H1 (cell line): ENCODE measurements at regions not wholly inside any gene's neighbourhood (a gene's known extent, or its start where the extent isn't known, plus 50 kb on each side); places are given as distances from the start of the nearest gene placed in this dataset.

ENCODE experiments used
- CTCF ChIA-PET: fragments of 300-600 bp; sonication (Branson Sonifier 250); formaldehyde crosslinking; loops from one replicate; lab custom pipeline; 2021; ENCODE audit not compliant: partially characterized antibody; lab: Charles Lee
- POLR2A ChIA-PET: fragments of 300-600 bp; sonication (Branson Sonifier 250); formaldehyde crosslinking; loops from one replicate; lab custom pipeline; 2021; ENCODE audit warnings: inconsistent platforms; ENCODE audit not compliant: partially characterized antibody; lab: Charles Lee
- DNase-seq, 2 experiments: peaks; one replicate each; pipeline versions ENCODE4 v3.0.0 to v3.0.0-alpha.2; 2010 to 2022; ENCODE audit warnings: low spot score in 2 of 2, low read depth in 1 of 2, mixed read lengths in 1 of 2
- FAIRE-seq: peaks from 2 replicates; lab custom pipeline; 2011; peaks lifted over from hg19 to GRCh38; lab: Jason Lieb, UNC
- H2AFZ ChIP-seq: 2 replicates; pipeline ENCODE4 v1.8.1; 2012; ENCODE audit warnings: low read length, inconsistent platforms
- H2AK5ac ChIP-seq: 2 replicates; pipeline ENCODE4 v1.6.1; 2013; ENCODE audit warnings: low read depth, low read length
- H2BK120ac ChIP-seq: replicated peaks from 2 replicates; pipeline ENCODE3; 2013; ENCODE audit warnings: low read depth, low read length, inconsistent platforms
- H2BK12ac ChIP-seq: 2 replicates; pipeline ENCODE4 v1.6.1; 2013; ENCODE audit warnings: low read depth, low read length
- H2BK15ac ChIP-seq: 2 replicates; pipeline ENCODE4 v1.6.1; 2013; ENCODE audit warnings: low read length
- H2BK20ac ChIP-seq: 2 replicates; pipeline ENCODE4 v1.6.1; 2013; ENCODE audit warnings: low read length
- H2BK5ac ChIP-seq: 2 replicates; pipeline ENCODE4 v1.6.1; 2013; ENCODE audit warnings: low read depth, low read length
- H3K14ac ChIP-seq: 2 replicates; pipeline ENCODE4 v1.6.1; 2013; ENCODE audit warnings: inconsistent platforms; ENCODE audit not compliant: insufficient read length
- H3K18ac ChIP-seq: 2 replicates; pipeline ENCODE4 v1.6.1; 2013; ENCODE audit warnings: low read length; ENCODE audit errors: extremely low read depth
- H3K23ac ChIP-seq: 2 replicates; pipeline ENCODE4 v1.6.1; 2013; ENCODE audit warnings: inconsistent platforms; ENCODE audit not compliant: insufficient read length
- H3K23me2 ChIP-seq: 2 replicates; pipeline ENCODE4 v1.6.1; 2013; ENCODE audit warnings: low read depth, low read length
- H3K27ac ChIP-seq: 2 replicates; pipeline ENCODE4 v1.6.1; 2011; ENCODE audit warnings: low read depth, low read length, inconsistent platforms
- H3K27me3 ChIP-seq, 4 experiments: replicated peaks in 1 of 4; 1 replicate in 1 of 4; 2 replicates in 3 of 4; pipeline versions ENCODE4 v1.6.1 to v1.8.1; 2011 to 2013; ENCODE audit warnings: low read length in 3 of 4, mild to moderate bottlenecking in 3 of 4, inconsistent platforms in 2 of 4, mixed read lengths in 2 of 4, moderate library complexity in 1 of 4; ENCODE audit not compliant: control insufficient read depth in 3 of 4, insufficient read depth in 3 of 4; ENCODE audit errors: extremely low read depth in 1 of 4
- H3K36me3 ChIP-seq, 4 experiments: 2 replicates each; pipeline versions ENCODE4 v1.6.1 to v1.8.1; 2011 to 2013; ENCODE audit warnings: mild to moderate bottlenecking in 4 of 4, low read length in 3 of 4, moderate library complexity in 2 of 4, control low read depth in 1 of 4, inconsistent platforms in 1 of 4; ENCODE audit not compliant: insufficient read depth in 4 of 4, control insufficient read depth in 2 of 4
- H3K4ac ChIP-seq: replicated peaks from 2 replicates; pipeline ENCODE3; 2013; ENCODE audit warnings: low read length, low read depth, mixed read lengths, inconsistent platforms; ENCODE audit not compliant: insufficient read length
- H3K4me1 ChIP-seq, 4 experiments: replicated peaks in 1 of 4; 1 replicate in 1 of 4; 2 replicates in 3 of 4; pipeline versions ENCODE4 v1.6.1 to v1.8.1; 2011 to 2013; ENCODE audit warnings: low read length in 3 of 4, inconsistent platforms in 2 of 4, mixed read lengths in 1 of 4; ENCODE audit not compliant: insufficient read depth in 4 of 4, control insufficient read depth in 3 of 4
- H3K4me2 ChIP-seq, 2 experiments: 2 replicates each; pipeline versions ENCODE4 v1.6.1 to v1.8.1; 2011 to 2013; ENCODE audit warnings: low read depth in 2 of 2, low read length in 2 of 2, control low read depth in 1 of 2, inconsistent platforms in 1 of 2, mild to moderate bottlenecking in 1 of 2; ENCODE audit not compliant: insufficient read depth in 1 of 2
- H3K4me3 ChIP-seq, 4 experiments: fragments of 200-600, 300-600 bp in 1 of 4; sonication (generic), shearing (Covaris generic), sonication (Bioruptor Twin) in 1 of 4; 2 replicates each; pipeline versions ENCODE4 v1.5.1 to v1.8.1; 2011 to 2016; ENCODE audit warnings: low read length in 4 of 4, low read depth in 3 of 4, control low read depth in 2 of 4, inconsistent platforms in 2 of 4, mild to moderate bottlenecking in 2 of 4, mixed read lengths in 1 of 4, moderate library complexity in 1 of 4; ENCODE audit not compliant: insufficient read depth in 2 of 4; ENCODE audit errors: extremely low read depth in 1 of 4
- H3K56ac ChIP-seq: replicated peaks from 2 replicates; pipeline ENCODE3; 2013; ENCODE audit warnings: low read depth, mild to moderate bottlenecking, mixed read lengths, low read length, inconsistent platforms; ENCODE audit not compliant: insufficient read length
- H3K79me1 ChIP-seq: 2 replicates; pipeline ENCODE4 v1.6.1; 2013; ENCODE audit warnings: low read depth, low read length, control low read depth
- H3K79me2 ChIP-seq, 2 experiments: 2 replicates each; pipeline versions ENCODE4 v1.6.1 to v1.8.1; 2012 to 2013; ENCODE audit warnings: low read length in 2 of 2, mild to moderate bottlenecking in 2 of 2, inconsistent platforms in 1 of 2; ENCODE audit not compliant: insufficient read depth in 2 of 2, control insufficient read depth in 1 of 2
- H3K9ac ChIP-seq, 4 experiments: replicated peaks in 1 of 4; 1 replicate in 1 of 4; 2 replicates in 3 of 4; pipeline versions ENCODE4 v1.6.1 to v1.8.1; 2011 to 2013; ENCODE audit warnings: low read depth in 3 of 4, low read length in 3 of 4, control low read depth in 2 of 4, mild to moderate bottlenecking in 2 of 4, moderate library complexity in 2 of 4, inconsistent platforms in 1 of 4; ENCODE audit errors: extremely low read depth in 1 of 4
- H3K9me3 ChIP-seq, 2 experiments: 2 replicates each; pipeline versions ENCODE4 v1.6.1 to v1.8.1; 2012 to 2013; ENCODE audit warnings: mild to moderate bottlenecking in 2 of 2, moderate library complexity in 2 of 2, control low read depth in 1 of 2, inconsistent platforms in 1 of 2, low read depth in 1 of 2, low read length in 1 of 2, mixed read lengths in 1 of 2; ENCODE audit not compliant: insufficient read depth in 2 of 2
- H4K20me1 ChIP-seq, 2 experiments: replicated peaks in 1 of 2; 2 replicates each; pipeline versions ENCODE3 to v1.8.1; 2011 to 2013; ENCODE audit warnings: inconsistent platforms in 2 of 2, low read length in 2 of 2, mild to moderate bottlenecking in 1 of 2; ENCODE audit not compliant: insufficient read depth in 2 of 2, control insufficient read depth in 1 of 2
- H4K5ac ChIP-seq: 2 replicates; pipeline ENCODE4 v1.6.1; 2013; ENCODE audit warnings: low read length, low read depth, mixed read lengths, inconsistent platforms; ENCODE audit not compliant: insufficient read length
- H4K8ac ChIP-seq: 2 replicates; pipeline ENCODE4 v1.8.0; 2013; ENCODE audit warnings: mild to moderate bottlenecking, moderate library complexity, low read length, inconsistent platforms; ENCODE audit not compliant: insufficient read depth; ENCODE audit errors: extremely low read depth
- H4K91ac ChIP-seq: replicated peaks from 2 replicates; pipeline ENCODE3; 2013; ENCODE audit warnings: low read length, mixed read lengths, inconsistent platforms; ENCODE audit not compliant: insufficient read length
- CBX8 ChIP-seq: fragments of 300-800, 300-1000 bp; sonication (generic); IDR thresholded peaks from 2 replicates; pipeline ENCODE4 v1.7.1; 2016; ENCODE audit warnings: low read depth, low read length, borderline replicate concordance
- CHD2 ChIP-seq: IDR thresholded peaks from 2 replicates; pipeline ENCODE4 v1.6.1; 2012; ENCODE audit warnings: low read length, improper control_type of control experiment
- CTBP2 ChIP-seq: IDR thresholded peaks from 2 replicates; pipeline ENCODE4 v1.7.0; 2011; ENCODE audit warnings: borderline replicate concordance, mild to moderate bottlenecking, moderate library complexity, mixed read lengths, low read length; ENCODE audit not compliant: insufficient read depth, insufficient read length
- E2F6 ChIP-seq: IDR thresholded peaks from 2 replicates; pipeline ENCODE4 v1.6.1; 2012; ENCODE audit warnings: inconsistent platforms
- FOSL1 ChIP-seq: IDR thresholded peaks from 2 replicates; pipeline ENCODE4 v1.6.1; 2011; ENCODE audit warnings: mild to moderate bottlenecking, low read depth, low read length, moderate library complexity; ENCODE audit not compliant: insufficient read depth
- GTF2F1 ChIP-seq: IDR thresholded peaks from 2 replicates; pipeline ENCODE4 v1.6.1; 2012; ENCODE audit warnings: low read depth, low read length, improper control_type of control experiment, borderline replicate concordance
- KDM4A ChIP-seq: IDR thresholded peaks from one replicate; pipeline ENCODE4 v1.7.1; 2012; ENCODE audit warnings: low read depth, mild to moderate bottlenecking, moderate library complexity, low read length, inconsistent platforms; ENCODE audit not compliant: severe bottlenecking
- MAFK ChIP-seq: IDR thresholded peaks from 2 replicates; pipeline ENCODE4 v1.6.1; 2012; ENCODE audit warnings: low read depth, mild to moderate bottlenecking, improper control_type of control experiment, low read length
- POLR2A ChIP-seq, 2 experiments: IDR thresholded peaks; 1 replicate in 1 of 2; 2 replicates in 1 of 2; pipeline ENCODE4 v1.6.1; 2011; ENCODE audit warnings: low read depth in 2 of 2, low read length in 2 of 2, mild to moderate bottlenecking in 2 of 2; ENCODE audit errors: control extremely low read depth in 1 of 2
- RBBP5 ChIP-seq: IDR thresholded peaks from 2 replicates; pipeline ENCODE4 v1.7.1; 2012; ENCODE audit warnings: low read depth, mild to moderate bottlenecking, inconsistent platforms, low read length, moderate library complexity, borderline replicate concordance
- TCF12 ChIP-seq: IDR thresholded peaks from 2 replicates; pipeline ENCODE4 v1.6.1; 2011; ENCODE audit warnings: low read depth, mild to moderate bottlenecking, low read length
- TEAD4 ChIP-seq: IDR thresholded peaks from 2 replicates; pipeline ENCODE4 v1.6.1; 2012; ENCODE audit warnings: low read depth, low read length, inconsistent platforms, mixed read lengths
- USF2 ChIP-seq: IDR thresholded peaks from 2 replicates; pipeline ENCODE4 v1.6.1; 2011; ENCODE audit warnings: low read length, improper control_type of control experiment
- WGBS, 2 experiments: shearing (Covaris generic) in 1 of 2; methylation state at CpG; one replicate each; pipeline versions ENCODE4 v1.1.6 to v1.1.7; 2013 to 2015; ENCODE audit warnings: low lambda C conversion rate in 2 of 2, mixed read lengths in 2 of 2, inconsistent platforms in 1 of 2, low coverage in 1 of 2, missing lambda C conversion rate in 1 of 2; ENCODE audit not compliant: insufficient replicate concordance in 2 of 2, insufficient coverage in 1 of 2, insufficient read length in 1 of 2; ENCODE audit errors: extremely low coverage in 1 of 2, missing lambda C conversion rate in 1 of 2; 5-methylcytosine and 5-hydroxymethylcytosine counted together

DNA sequence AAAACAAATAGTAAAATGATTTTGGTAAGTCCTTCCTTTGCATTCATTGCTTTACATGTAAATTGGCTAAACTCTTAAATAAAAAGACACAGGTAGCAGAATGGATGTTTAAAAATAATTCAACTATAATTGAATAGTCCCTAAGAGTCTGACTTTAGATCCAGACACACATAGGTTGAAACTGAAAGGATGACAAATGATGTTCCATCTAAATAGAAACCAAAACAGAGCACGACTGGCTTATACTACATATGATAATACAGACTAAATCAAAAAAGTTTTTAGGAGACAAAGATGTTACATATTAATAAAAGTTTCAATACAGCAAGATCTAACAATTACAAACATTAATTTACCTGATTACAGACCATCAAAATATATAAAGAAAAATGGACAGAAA, 2055.1 kb upstream of the WWC1 start:
- no peak overlapping the region for H3K14ac ChIP-seq
- no peak overlapping the region for H2BK12ac ChIP-seq
- 83% methylated on average over 1 of the region's 1 CpG; no CpG with 5 or more reads in 1 of the 2 experiments for WGBS, 2 experiments
- TF ChIP-seq KDM4A (no peak), RBBP5 (no peak), CHD2 (no peak), TCF12 (no peak), CBX8 (no peak), USF2 (no peak), MAFK (no peak), TEAD4 (no peak), FOSL1 (no peak), CTBP2 (no peak), POLR2A (IDR thresholded peaks at IDR 0.05; ENCODE audit: control extremely low read depth in 1 of 2, low read depth in 2 of 2, low read length in 2 of 2) (no peak), E2F6 (no peak), GTF2F1 (no peak)

More for the DNA sequence above, 2055.1 kb upstream of the WWC1 start:
- ChIA-PET CTCF (no interaction called here), POLR2A (no interaction called here)
- no peak overlapping the region for H4K91ac ChIP-seq
- H4K20me1 ChIP-seq: no peaks in the 10 kb centered on the region
- no peak overlapping the region for H3K56ac ChIP-seq
- no peak overlapping the region for H3K27ac ChIP-seq
- no peak overlapping the region for H3K9ac ChIP-seq
- H2BK5ac ChIP-seq: no peak overlapping the region
- no peaks in the 10 kb centered on the region for H3K79me1 ChIP-seq
- H3K23ac ChIP-seq: no peak overlapping the region
- H3K27me3 ChIP-seq: no peaks in the 10 kb centered on the region
- H3K4me1 ChIP-seq: no peaks in the 10 kb centered on the region
- H4K8ac ChIP-seq: no peak overlapping the region
- no peaks in the 10 kb centered on the region for H3K9me3 ChIP-seq
- H3K4me3 ChIP-seq: no peak overlapping the region
- H3K18ac ChIP-seq: no peak overlapping the region
- no peaks in the 10 kb centered on the region for H3K79me2 ChIP-seq
- H3K4ac ChIP-seq: no peak overlapping the region
- no peaks in the 10 kb centered on the region; the same call in 1 of the 2 replicates for H3K23me2 ChIP-seq
- no peak overlapping the region for H3K4me2 ChIP-seq
- H2BK20ac ChIP-seq: no peak overlapping the region
- H2AK5ac ChIP-seq: no peak overlapping the region
- DNase-seq (no peak), FAIRE-seq (no peak)
- no peak overlapping the region for H2BK15ac ChIP-seq
- H3K36me3 ChIP-seq: no peaks in the 10 kb centered on the region
- no peak overlapping the region for H4K5ac ChIP-seq
- no peak overlapping the region for H2BK120ac ChIP-seq
- no peak overlapping the region for H2AFZ ChIP-seq
